ENCODE measurements at regions not wholly inside any gene's neighbourhood (a gene's known extent, or its start where the extent isn't known, plus 50 kb on each side); places are given as distances from the start of the nearest gene placed in this dataset.
A peak's percentile ranks its signal among the peaks of the same experiment; 100 is the strongest.

GRCh38 chr2:242051463-242051862 is 181.9 kb downstream of the RTP5 start:
- H3K4me3 Mint-ChIP-seq, result no peak overlapping the region
- Histone ChIP-seq H3K9me3 (ENCODE audit: control insufficient read depth, low read length) (peaks cover 7% of the 10 kb centered on the region), H3K4me1 (ENCODE audit: control insufficient read depth, insufficient read depth, low read length) (no peaks in the 10 kb centered on the region), H3K27me3 (ENCODE audit: control insufficient read depth, insufficient read depth, low read length, poor library complexity, severe bottlenecking) (peaks cover 69% of the 10 kb centered on the region), H3K4me3 (ENCODE audit: low read length) (no peak overlapping the region), H3K36me3 (ENCODE audit: control insufficient read depth, insufficient read depth, low read length) (no peaks in the 10 kb centered on the region), H3K9ac (ENCODE audit: extremely low read depth, low read length, poor library complexity, severe bottlenecking) (no peak overlapping the region), H3K27ac (ENCODE audit: low read depth, low read length) (no peak overlapping the region)
- peaks cover 17% of the 10 kb centered on the region for H3K9me3 Mint-ChIP-seq
- peaks cover 82% of the 10 kb centered on the region for H3K27me3 Mint-ChIP-seq (ENCODE audit: insufficient read depth)
- no peak for DNase-seq
- no peaks in the 10 kb centered on the region for H3K4me1 Mint-ChIP-seq
- 54 to 100% methylated on average over 1 of the region's 1 CpG for WGBS, 2 experiments (ENCODE audit: insufficient coverage in 1 of 2, insufficient read length in 1 of 2)
- H3K36me3 Mint-ChIP-seq (ENCODE audit: low read depth), result peaks cover 4% of the 10 kb centered on the region
- H3K27ac Mint-ChIP-seq, result no peak overlapping the region
- TF ChIP-seq, protein P1, sequence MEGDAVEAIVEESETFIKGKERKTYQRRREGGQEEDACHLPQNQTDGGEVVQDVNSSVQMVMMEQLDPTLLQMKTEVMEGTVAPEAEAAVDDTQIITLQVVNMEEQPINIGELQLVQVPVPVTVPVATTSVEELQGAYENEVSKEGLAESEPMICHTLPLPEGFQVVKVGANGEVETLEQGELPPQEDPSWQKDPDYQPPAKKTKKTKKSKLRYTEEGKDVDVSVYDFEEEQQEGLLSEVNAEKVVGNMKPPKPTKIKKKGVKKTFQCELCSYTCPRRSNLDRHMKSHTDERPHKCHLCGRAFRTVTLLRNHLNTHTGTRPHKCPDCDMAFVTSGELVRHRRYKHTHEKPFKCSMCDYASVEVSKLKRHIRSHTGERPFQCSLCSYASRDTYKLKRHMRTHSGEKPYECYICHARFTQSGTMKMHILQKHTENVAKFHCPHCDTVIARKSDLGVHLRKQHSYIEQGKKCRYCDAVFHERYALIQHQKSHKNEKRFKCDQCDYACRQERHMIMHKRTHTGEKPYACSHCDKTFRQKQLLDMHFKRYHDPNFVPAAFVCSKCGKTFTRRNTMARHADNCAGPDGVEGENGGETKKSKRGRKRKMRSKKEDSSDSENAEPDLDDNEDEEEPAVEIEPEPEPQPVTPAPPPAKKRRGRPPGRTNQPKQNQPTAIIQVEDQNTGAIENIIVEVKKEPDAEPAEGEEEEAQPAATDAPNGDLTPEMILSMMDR (conservative IDR thresholded peaks at IDR 0.05), result no peak

DNA sequence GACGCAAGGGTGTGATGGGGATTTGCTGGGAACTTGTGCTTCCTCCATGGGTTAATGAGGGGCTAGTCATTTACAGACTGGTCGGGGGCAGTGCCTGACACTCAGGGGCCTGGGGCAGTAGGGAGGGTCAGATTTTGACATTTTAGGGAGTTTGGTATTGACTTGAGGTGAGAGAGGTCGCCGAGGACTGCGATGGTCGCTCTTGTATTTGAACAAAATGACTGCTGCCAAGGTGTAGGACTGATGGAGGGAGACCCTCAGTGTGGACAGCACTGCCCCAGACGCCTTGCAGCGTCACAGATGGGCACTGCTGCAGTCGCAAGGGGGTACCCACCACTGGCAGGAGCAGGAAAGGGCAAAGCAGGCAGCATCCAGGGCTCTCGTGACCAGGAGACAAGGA is 182.9 kb downstream of the RTP5 start:
- TF ChIP-seq, protein P1 (conservative IDR thresholded peaks at IDR 0.05), result no peak
- Histone ChIP-seq H3K36me3 (ENCODE audit: control insufficient read depth, insufficient read depth, low read length) (no peaks in the 10 kb centered on the region), H3K9me3 (ENCODE audit: control insufficient read depth, low read length) (peaks cover 7% of the 10 kb centered on the region), H3K4me1 (ENCODE audit: control insufficient read depth, insufficient read depth, low read length) (no peaks in the 10 kb centered on the region), H3K27me3 (ENCODE audit: control insufficient read depth, insufficient read depth, low read length, poor library complexity, severe bottlenecking) (peaks cover 65% of the 10 kb centered on the region), H3K4me3 (ENCODE audit: low read length) (no peak overlapping the region), H3K9ac (ENCODE audit: extremely low read depth, low read length, poor library complexity, severe bottlenecking) (no peak overlapping the region), H3K27ac (ENCODE audit: low read depth, low read length) (no peak overlapping the region)
- no peak overlapping the region for H3K27ac Mint-ChIP-seq
- no peak overlapping the region for H3K4me3 Mint-ChIP-seq
- peaks cover 87% of the 10 kb centered on the region for H3K27me3 Mint-ChIP-seq (ENCODE audit: insufficient read depth)
- peaks cover 4% of the 10 kb centered on the region for H3K36me3 Mint-ChIP-seq (ENCODE audit: low read depth)
- H3K4me1 Mint-ChIP-seq, result no peaks in the 10 kb centered on the region
- H3K9me3 Mint-ChIP-seq, result peaks cover 17% of the 10 kb centered on the region
- DNase-seq, result peak; percentile 30
- 80 to 87% methylated on average over 7 to 10 of the region's 10 CpGs for WGBS, 2 experiments (ENCODE audit: insufficient coverage in 1 of 2, insufficient read length in 1 of 2)

- no peak overlapping the region for H3K27ac ChIP-seq (ENCODE audit: low read depth, low read length)
- H3K9me3 ChIP-seq (ENCODE audit: control insufficient read depth, low read length), result peaks cover 5% of the 10 kb centered on the region
- WGBS, 2 experiments (ENCODE audit: insufficient coverage in 1 of 2, insufficient read length in 1 of 2), result 85 to 97% methylated on average over 8 to 12 of the region's 12 CpGs
- no peak overlapping the region for H3K4me3 ChIP-seq (ENCODE audit: low read length)
- no peak for DNase-seq
- Mint-ChIP-seq H3K27me3 (ENCODE audit: insufficient read depth) (peaks cover 83% of the 10 kb centered on the region), H3K9me3 (peaks cover 6% of the 10 kb centered on the region), H3K27ac (no peak overlapping the region), H3K4me1 (no peaks in the 10 kb centered on the region), H3K36me3 (ENCODE audit: low read depth) (no peaks in the 10 kb centered on the region), H3K4me3 (no peak overlapping the region)
- no peaks in the 10 kb centered on the region for H3K4me1 ChIP-seq (ENCODE audit: control insufficient read depth, insufficient read depth, low read length)
- TF ChIP-seq, protein P1 (conservative IDR thresholded peaks at IDR 0.05), result no peak
- H3K36me3 ChIP-seq (ENCODE audit: control insufficient read depth, insufficient read depth, low read length), result no peaks in the 10 kb centered on the region
- no peak overlapping the region for H3K9ac ChIP-seq (ENCODE audit: extremely low read depth, low read length, poor library complexity, severe bottlenecking)
- peaks cover 50% of the 10 kb centered on the region for H3K27me3 ChIP-seq (ENCODE audit: control insufficient read depth, insufficient read depth, low read length, poor library complexity, severe bottlenecking)
These were observed 184.4 kb downstream of the RTP5 start for GRCh38 chr2:242053921-242054320.

All from endodermal cell (in vitro differentiated cells).